Mammary epithelial cell (primary cell): ENCODE measurements at regions not wholly inside any gene's neighbourhood (a gene's known extent, or its start where the extent isn't known, plus 50 kb on each side); places are given as distances from the start of the nearest gene placed in this dataset.

ENCODE experiments used
- CTCF ChIP-seq, 2 donors: IDR thresholded peaks in 1 of 2; conservative IDR thresholded peaks in 1 of 2; 2 replicates each; pipeline ENCODE4 v1.5.1; 2011 to 2012; ENCODE audit warnings: inconsistent platforms in 2 of 2, low read length in 2 of 2, mild to moderate bottlenecking in 2 of 2, control low read depth in 1 of 2, low read depth in 1 of 2; ENCODE audit not compliant: insufficient read depth in 1 of 2; ENCODE audit errors: extremely low read depth in 1 of 2
- EZH2 ChIP-seq: IDR thresholded peaks from 2 replicates; pipeline ENCODE4 v1.6.1; 2012; ENCODE audit warnings: low read length, inconsistent platforms, borderline replicate concordance

GRCh38 chr6:2543321-2543720 lies 207.4 kb downstream of the MYLK4 start:
- TF ChIP-seq CTCF (conservative IDR thresholded peaks at IDR 0.05 in 1 of 2, IDR thresholded peaks at IDR 0.05 in 1 of 2; ENCODE audit: extremely low read depth in 1 of 2, insufficient read depth in 1 of 2, low read depth in 1 of 2, low read length in 2 of 2) (no peak), EZH2 (no peak)
